GM12865 (cell line): ENCODE measurements at regions not wholly inside any gene's neighbourhood (a gene's known extent, or its start where the extent isn't known, plus 50 kb on each side); places are given as distances from the start of the nearest gene placed in this dataset.

Experiments used
- DNase-seq: peaks from one replicate; pipeline ENCODE4 v3.0.0; 2010; ENCODE audit warnings: low read depth
- H3K4me3 ChIP-seq: 2 replicates; pipeline ENCODE4 v1.5.1; 2011; ENCODE audit warnings: mild to moderate bottlenecking, low read depth, low read length, control low read depth
- CTCF ChIP-seq: IDR thresholded peaks from 2 replicates; pipeline ENCODE4 v1.5.1; 2011; ENCODE audit warnings: low read length, control low read depth, low read depth, inconsistent platforms; ENCODE audit not compliant: insufficient read depth; ENCODE audit errors: missing control alignments

- no peak for DNase-seq
- no peak overlapping the region for H3K4me3 ChIP-seq
- TF ChIP-seq CTCF = no peak
Observed at GRCh38 chr6:66687611-66688140, 980.6 kb upstream of the EYS start.

GRCh38 chr6:66675906-66676305, 968.9 kb upstream of the EYS start:
- no peak for TF ChIP-seq CTCF
- H3K4me3 ChIP-seq = no peak overlapping the region
- no peak for DNase-seq

- TF ChIP-seq CTCF = no peak
- H3K4me3 ChIP-seq = no peak overlapping the region
- DNase-seq = no peak
Observed at GRCh38 chr6:66664112-66664511, 957.1 kb upstream of the EYS start.

- no peak for TF ChIP-seq CTCF
- H3K4me3 ChIP-seq = no peak overlapping the region
- no peak for DNase-seq
Observed at GRCh38 chr6:66662721-66663507, 955.9 kb upstream of the EYS start.

- no peak overlapping the region for H3K4me3 ChIP-seq
- DNase-seq = no peak
- no peak for TF ChIP-seq CTCF
Observed at GRCh38 chr6:66662196-66662595, 955.2 kb upstream of the EYS start.

GRCh38 chr6:66655420-66655819, 948.4 kb upstream of the EYS start:
- DNase-seq = no peak
- no peak overlapping the region for H3K4me3 ChIP-seq
- TF ChIP-seq CTCF = no peak

- DNase-seq = no peak
- H3K4me3 ChIP-seq = no peak overlapping the region
- no peak for TF ChIP-seq CTCF
Observed at GRCh38 chr6:66638518-66638917, 931.5 kb upstream of the EYS start.
